ENCODE measurements at regions not wholly inside any gene's neighbourhood (a gene's known extent, or its start where the extent isn't known, plus 50 kb on each side); places are given as distances from the start of the nearest gene placed in this dataset.

DNA sequence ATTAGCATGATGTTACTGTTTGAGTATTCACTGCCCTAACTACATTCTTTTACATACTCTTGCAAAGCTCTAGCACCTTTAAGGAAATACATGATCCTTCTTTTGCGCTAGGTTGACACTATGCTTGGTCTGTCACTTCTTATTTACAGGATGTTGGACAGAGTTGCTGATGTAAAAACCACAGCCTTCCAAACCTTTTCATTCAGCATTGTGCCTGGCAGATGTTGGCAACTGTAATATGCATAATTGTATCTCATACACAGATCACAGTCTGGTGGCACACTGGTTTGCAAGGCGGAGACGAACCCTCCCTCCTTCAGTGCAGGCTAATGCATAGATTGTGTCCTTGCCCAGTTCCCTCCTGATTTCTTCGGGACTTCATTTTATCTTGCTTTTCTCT, 224.1 kb downstream of the SNX19 start:
- no peak for DNase-seq (ENCODE audit: low read depth in 1 of 2, low spot score in 1 of 2)
- in situ Hi-C loops (cut with HindIII; ENCODE audit: low pct_unique_long_range_greater_than_20kb, low sequenced_read_pairs): no loop called here
- no peak for TF ChIP-seq JUND (IDR thresholded peaks at IDR 0.05; ENCODE audit: low read depth)

DNA sequence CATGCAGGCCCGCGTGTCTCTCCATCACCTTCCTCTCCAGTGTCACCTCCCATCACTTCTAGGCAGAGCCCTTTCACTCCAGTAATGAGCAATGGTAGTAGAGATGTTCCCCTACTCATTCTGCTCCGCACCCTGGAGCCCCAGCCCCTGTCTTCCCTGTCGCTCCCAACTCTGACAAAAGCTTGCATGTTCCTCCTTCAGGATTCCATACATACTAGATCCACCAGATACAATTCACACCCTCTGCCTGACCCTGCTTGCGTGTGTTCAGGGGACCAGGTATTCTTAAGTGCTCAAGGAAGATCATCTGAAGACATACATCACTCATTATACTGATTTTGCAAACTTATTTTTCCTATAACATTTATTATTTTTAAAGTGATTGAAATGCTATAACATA, 222.7 kb downstream of the SNX19 start:
- DNase-seq (ENCODE audit: low read depth in 1 of 2, low spot score in 1 of 2): no peak
- TF ChIP-seq JUND (IDR thresholded peaks at IDR 0.05; ENCODE audit: low read depth): no peak
- in situ Hi-C loops (cut with HindIII; ENCODE audit: low pct_unique_long_range_greater_than_20kb, low sequenced_read_pairs): no loop called here

DNA sequence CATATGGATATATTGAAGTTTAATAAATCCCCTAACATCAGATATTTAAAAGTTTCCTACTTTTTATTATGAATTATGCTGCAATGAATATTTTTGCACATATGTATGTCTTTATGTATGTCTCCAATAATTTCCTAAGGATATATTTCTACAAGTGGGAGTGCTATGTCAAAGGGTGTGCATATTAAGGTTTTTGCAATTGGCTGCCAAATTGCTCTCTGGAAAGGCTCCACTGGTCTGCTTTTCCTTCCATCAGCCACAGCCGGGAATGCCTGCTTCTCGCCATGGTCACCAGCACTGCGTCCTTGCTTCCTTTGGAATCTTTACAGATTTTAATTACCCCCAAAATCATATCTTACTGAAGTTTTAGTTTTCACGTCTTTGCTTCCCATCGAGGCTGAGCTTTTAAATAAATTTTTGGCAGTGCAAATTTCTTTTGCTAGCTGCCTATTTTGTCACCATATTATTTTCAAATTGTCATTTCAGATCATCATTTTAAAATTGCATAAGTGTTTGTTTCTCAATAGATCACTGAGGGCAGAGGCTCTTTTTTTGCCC, 221.7 kb downstream of the SNX19 start:
- in situ Hi-C loops (cut with HindIII; ENCODE audit: low pct_unique_long_range_greater_than_20kb, low sequenced_read_pairs): no loop called here
- DNase-seq (ENCODE audit: low read depth in 1 of 2, low spot score in 1 of 2): no peak
- no peak for TF ChIP-seq JUND (IDR thresholded peaks at IDR 0.05; ENCODE audit: low read depth)

DNA sequence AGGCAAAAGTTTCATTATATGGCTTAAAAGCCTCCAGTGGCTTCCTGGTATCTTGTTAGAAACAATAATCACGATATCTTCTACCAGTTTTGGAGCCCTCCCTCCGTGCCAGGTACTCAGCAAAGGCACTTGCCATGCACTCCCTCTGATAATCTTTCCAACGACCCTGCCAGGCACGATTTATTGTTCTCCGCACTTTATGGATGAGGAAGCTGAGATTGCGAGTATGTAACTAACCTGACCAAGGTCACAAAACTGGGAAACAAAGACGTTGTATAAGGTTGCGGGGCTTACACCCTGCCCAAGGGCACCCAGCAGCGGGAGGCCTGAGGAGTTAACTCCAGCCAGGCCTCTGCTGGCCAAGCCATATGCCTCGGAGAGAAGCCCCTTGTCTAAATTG, 218.1 kb downstream of the SNX19 start:
- no peak for DNase-seq (ENCODE audit: low read depth in 1 of 2, low spot score in 1 of 2)
- no peak for TF ChIP-seq JUND (IDR thresholded peaks at IDR 0.05; ENCODE audit: low read depth)

DNA sequence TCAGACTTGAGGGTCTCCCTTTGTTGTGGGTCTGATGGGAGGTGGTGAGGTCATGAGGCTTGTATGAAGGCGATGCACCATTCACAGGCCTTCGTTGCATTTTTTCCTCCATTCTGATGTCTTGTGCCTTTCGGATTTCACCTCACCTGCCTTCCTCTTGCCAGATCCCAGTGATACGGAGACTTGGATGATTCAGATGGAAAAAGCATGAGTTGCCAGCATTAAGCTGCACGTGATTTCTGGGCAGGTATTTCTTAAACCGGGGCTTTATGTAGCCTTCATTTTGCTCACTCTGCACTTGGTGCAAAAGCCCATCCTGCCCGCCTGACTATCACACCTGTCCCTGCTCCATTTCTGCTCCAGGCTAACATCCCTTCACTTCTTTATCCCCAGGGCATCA, 216.7 kb downstream of the SNX19 start:
- no peak for TF ChIP-seq JUND (IDR thresholded peaks at IDR 0.05; ENCODE audit: low read depth)
- in situ Hi-C loops (cut with HindIII; ENCODE audit: low pct_unique_long_range_greater_than_20kb, low sequenced_read_pairs): no loop called here
- no peak for DNase-seq (ENCODE audit: low read depth in 1 of 2, low spot score in 1 of 2)

More for the DNA sequence above, 218.1 kb downstream of the SNX19 start:
- in situ Hi-C loops (cut with HindIII; ENCODE audit: low pct_unique_long_range_greater_than_20kb, low sequenced_read_pairs): no loop called here

DNA sequence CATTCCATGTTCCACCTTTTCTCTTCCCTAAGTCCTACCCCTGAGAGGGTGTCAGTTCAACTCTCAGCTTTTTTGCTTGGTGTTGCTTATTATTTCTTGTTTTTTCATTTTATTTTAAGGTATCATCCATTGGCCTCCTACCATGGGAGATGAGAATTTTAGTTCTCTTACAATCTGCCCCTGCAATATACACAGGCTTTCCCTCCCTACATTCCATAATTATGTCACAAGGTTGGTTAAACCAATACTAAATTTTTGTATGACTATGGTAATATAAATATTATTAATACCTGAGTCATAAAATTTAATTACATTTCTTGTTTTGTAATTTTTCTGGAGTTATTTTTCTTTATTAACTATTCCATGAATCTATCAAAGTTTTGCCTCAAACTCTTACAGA, 216.2 kb downstream of the SNX19 start:
- no peak for TF ChIP-seq JUND (IDR thresholded peaks at IDR 0.05; ENCODE audit: low read depth)
- in situ Hi-C loops (cut with HindIII; ENCODE audit: low pct_unique_long_range_greater_than_20kb, low sequenced_read_pairs): no loop called here
- DNase-seq (ENCODE audit: low read depth in 1 of 2, low spot score in 1 of 2): no peak

DNA sequence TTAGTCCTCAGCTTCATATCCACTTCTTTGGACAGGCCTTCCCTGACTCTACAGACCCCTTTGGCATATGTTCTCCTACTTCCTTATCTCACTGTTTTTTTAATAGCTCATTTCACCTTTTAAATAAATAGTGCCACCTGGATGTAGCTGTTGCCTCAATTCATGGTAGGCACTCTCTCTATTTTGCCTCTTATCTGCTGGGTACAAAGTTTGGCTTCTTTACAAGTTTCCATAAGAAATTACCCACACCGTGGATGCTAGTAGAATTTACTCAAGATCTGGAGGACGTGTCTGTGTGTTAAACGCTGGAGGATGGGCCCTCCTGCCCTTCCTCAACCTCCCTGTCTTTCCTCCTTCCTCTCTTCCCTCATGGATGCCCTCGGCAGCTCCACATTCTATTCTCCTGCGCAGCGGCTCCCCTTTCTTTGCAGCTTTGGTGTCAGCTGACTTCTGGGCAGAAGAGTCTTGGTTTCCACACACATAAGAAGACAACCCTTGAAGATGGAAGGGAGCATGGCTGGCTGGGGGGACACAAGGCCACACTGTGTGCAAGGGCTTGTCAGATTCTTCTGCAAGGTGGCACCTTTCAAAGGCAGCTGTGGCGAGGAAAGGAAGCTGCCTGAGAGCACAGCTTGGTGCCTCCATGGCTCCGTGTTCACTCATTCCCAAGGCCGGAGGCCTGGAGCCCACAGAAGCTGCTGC, 212.6 kb downstream of the SNX19 start:
- no peak for TF ChIP-seq JUND (IDR thresholded peaks at IDR 0.05; ENCODE audit: low read depth)
- in situ Hi-C loops (cut with HindIII; ENCODE audit: low pct_unique_long_range_greater_than_20kb, low sequenced_read_pairs): no loop called here
- DNase-seq (ENCODE audit: low read depth in 1 of 2, low spot score in 1 of 2): no peak

DNA sequence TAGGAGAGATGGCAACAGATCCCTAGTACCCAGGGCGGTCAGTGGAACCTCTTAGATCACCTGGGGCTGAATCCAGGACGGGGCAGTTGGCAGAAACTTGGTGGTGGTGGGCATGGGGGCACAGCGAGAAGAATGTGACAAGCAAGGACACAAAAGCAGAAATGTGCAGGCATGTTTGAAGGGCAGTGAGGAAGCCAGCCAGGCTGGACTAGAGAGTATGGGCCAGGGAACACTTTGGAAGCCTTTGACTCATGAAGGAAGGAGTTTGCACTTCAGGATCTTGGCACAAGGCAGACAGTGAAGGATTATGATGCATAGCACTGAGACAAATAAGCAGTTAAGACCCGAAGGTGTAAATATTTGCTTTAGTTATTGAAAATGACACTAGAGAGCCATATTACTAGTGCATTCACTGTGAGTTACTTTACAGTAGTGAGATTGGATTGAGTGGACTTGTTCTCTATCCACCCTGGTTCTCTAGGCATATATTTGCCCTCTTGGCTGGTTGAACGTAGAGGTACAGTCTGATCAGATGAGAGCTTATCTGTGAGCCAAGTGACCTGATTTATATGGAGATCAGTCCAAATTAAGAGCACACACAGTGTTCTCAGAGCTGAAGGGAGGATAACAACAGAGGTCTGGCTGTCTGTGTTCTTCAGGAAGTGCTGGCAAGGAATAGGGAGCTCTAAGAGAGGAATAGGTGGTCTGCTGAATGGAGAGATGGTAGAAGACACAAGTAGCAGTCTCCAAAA, 210.4 kb downstream of the SNX19 start:
- in situ Hi-C loops (cut with HindIII; ENCODE audit: low pct_unique_long_range_greater_than_20kb, low sequenced_read_pairs): no loop called here
- TF ChIP-seq JUND (IDR thresholded peaks at IDR 0.05; ENCODE audit: low read depth): no peak
- DNase-seq (ENCODE audit: low read depth in 1 of 2, low spot score in 1 of 2): peak; percentile 47 to 66

DNA sequence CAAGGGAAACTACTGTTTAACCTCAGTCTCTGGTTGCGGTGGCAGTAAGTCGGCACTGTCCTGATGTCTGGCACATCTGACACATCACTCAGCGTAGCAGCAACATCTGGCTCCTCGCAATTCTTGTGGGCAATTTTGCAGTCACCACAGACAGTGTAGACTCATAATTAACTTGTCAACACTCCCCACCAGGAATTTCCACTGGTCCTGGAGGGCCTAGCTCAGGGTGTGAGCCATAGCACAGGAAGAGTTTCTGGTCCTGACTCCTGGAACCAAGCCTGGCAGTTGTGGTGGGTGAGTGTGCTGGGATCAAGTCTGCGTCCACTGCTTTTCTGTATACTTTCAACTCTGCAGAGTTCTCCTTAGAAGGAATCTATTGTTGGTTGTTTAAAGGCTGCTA, 209.7 kb downstream of the SNX19 start:
- no peak for TF ChIP-seq JUND (IDR thresholded peaks at IDR 0.05; ENCODE audit: low read depth)
- in situ Hi-C loops (cut with HindIII; ENCODE audit: low pct_unique_long_range_greater_than_20kb, low sequenced_read_pairs): no loop called here
- DNase-seq (ENCODE audit: low read depth in 1 of 2, low spot score in 1 of 2): no peak

DNA sequence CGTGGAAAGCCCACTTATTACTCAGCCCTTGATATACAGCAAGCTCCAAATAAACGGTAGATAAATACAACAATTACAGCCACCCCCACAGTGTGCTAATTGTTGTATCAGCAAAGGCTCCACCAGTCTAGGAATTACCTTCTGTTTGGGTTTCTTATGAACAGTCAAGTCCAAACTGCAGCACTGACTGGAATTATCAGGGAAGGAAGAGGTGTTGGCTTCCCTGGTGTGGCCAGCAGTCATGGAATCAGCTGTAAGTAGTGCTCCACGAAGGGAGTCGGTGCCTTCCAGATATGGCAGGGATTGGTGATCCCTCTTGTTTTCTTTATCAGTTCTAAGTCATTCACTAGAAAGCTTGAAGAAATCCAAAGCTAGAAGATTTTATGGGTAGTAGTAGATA, 209.1 kb downstream of the SNX19 start:
- in situ Hi-C loops (cut with HindIII; ENCODE audit: low pct_unique_long_range_greater_than_20kb, low sequenced_read_pairs): no loop called here
- no peak for DNase-seq (ENCODE audit: low read depth in 1 of 2, low spot score in 1 of 2)
- no peak for TF ChIP-seq JUND (IDR thresholded peaks at IDR 0.05; ENCODE audit: low read depth)

DNA sequence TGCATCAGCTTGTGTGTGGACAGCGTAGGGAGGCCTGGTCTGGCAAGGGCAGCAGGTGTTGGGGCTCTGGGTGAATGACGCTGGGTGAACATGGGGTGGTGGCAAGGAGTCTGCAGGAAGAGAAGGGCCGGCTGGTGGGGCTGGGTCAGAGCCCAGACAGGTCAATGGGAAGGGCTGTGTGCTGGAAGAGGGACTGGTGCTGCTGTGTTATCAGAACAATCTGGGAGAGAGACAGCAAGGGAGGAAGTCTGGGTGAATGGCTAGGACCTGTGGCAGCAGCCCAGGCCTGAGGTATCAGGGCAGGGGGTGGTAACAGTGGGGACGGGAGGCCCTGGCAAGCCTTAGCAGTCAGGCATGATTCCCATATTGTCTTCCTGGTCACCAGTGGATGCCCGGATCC, 206.7 kb downstream of the SNX19 start:
- no peak for DNase-seq (ENCODE audit: low read depth in 1 of 2, low spot score in 1 of 2)
- TF ChIP-seq JUND (IDR thresholded peaks at IDR 0.05; ENCODE audit: low read depth): no peak
- in situ Hi-C loops (cut with HindIII; ENCODE audit: low pct_unique_long_range_greater_than_20kb, low sequenced_read_pairs): no loop called here

DNA sequence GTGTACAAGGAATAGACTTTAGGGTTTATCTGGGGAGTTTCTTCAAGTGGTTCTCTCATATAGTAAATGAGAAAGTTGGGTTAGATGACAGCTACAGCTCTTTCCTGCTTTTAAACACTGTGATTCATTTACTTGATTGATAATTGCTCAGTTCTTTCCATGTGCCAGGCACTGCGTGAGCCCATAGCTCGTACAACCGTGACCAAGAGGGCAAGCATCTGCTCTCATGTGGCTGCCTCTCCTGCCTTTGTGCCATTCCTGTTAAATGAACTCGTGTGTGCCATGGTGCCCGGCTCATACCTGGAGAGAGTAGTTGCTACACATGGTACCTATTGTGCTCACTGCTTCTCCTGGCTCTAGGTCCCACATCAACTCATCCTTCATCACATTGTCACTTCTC, 206.3 kb downstream of the SNX19 start:
- no peak for TF ChIP-seq JUND (IDR thresholded peaks at IDR 0.05; ENCODE audit: low read depth)
- in situ Hi-C loops (cut with HindIII; ENCODE audit: low pct_unique_long_range_greater_than_20kb, low sequenced_read_pairs): no loop called here
- DNase-seq (ENCODE audit: low read depth in 1 of 2, low spot score in 1 of 2): no peak

DNA sequence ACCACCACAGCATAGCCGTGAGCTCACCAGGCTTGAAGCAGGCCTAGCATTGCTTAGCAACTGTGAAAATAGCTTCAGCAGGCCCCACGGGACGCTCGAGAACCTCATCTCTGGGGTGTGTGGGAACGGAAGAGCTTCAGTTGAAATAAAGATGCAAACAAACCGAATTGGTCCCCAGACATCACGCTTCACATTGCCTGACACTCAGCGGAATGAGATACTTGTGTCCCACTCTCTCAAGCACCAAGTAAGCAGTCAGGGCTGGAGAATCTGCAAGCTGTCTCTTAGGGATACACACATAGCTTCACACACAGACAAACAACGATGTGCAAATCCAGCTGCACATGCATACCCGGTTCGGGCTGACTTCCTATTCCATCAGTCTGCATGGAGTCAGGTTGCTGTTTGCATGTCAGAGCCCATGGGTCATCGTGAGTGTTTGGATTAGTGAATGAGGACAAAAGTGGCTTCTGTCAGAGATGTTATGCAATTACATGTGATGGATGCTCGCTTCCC, 205.7 kb downstream of the SNX19 start:
- no peak for TF ChIP-seq JUND (IDR thresholded peaks at IDR 0.05; ENCODE audit: low read depth)
- in situ Hi-C loops (cut with HindIII; ENCODE audit: low pct_unique_long_range_greater_than_20kb, low sequenced_read_pairs): no loop called here
- DNase-seq (ENCODE audit: low read depth in 1 of 2, low spot score in 1 of 2): no peak

All from T47D (cell line).